SU-DHL-6 (cell line): ENCODE measurements at regions not wholly inside any gene's neighbourhood (a gene's known extent, or its start where the extent isn't known, plus 50 kb on each side); places are given as distances from the start of the nearest gene placed in this dataset.

Experiments used
- CTCF ChIP-seq: fragments of 200-600 bp; sonication (generic); IDR thresholded peaks from one replicate; pipeline ENCODE4 v1.5.1; 2017; ENCODE audit warnings: antibody characterized with exemption, mild to moderate bottlenecking, low read length, moderate library complexity; ENCODE audit not compliant: insufficient read depth, poor library complexity, severe bottlenecking
- EZH2phosphoT487 ChIP-seq: fragments of 200-600 bp; sonication (generic), shearing (Covaris generic); conservative IDR thresholded peaks from 2 replicates; pipeline ENCODE4 v1.6.1; 2018; ENCODE audit warnings: mild to moderate bottlenecking, antibody characterized with exemption, low read length, moderate library complexity, mixed read lengths

- TF ChIP-seq CTCF (no peak), EZH2phosphoT487 (no peak)
Measured at GRCh38 chr18:10161315-10161714, 247.5 kb downstream of the VAPA start.
